ENCODE measurements at regions not wholly inside any gene's neighbourhood (a gene's known extent, or its start where the extent isn't known, plus 50 kb on each side); places are given as distances from the start of the nearest gene placed in this dataset.

- intact Hi-C loops (cut with micrococcal nuclease; ENCODE audit: unreplicated experiment) (loop anchor here (5.0 kb wide), 1 partner anchor 89 kb away; no protein-coding TSS in a partner anchor), in situ Hi-C loops (cut with HindIII; ENCODE audit: low pct_unique_long_range_greater_than_20kb, low sequenced_read_pairs) (no loop called here)
- ATAC-seq (no peak), DNase-seq (ENCODE audit: low read depth, low spot score) (no peak)
- Histone ChIP-seq H3K27me3 (ENCODE audit: control insufficient read depth, insufficient read depth, low read length) (no peaks in the 10 kb centered on the region), H3K4me3 (ENCODE audit: low read depth in 2 of 2, low read length in 2 of 2) (no peak overlapping the region), H3K9me3 (ENCODE audit: control insufficient read depth, insufficient read depth, low read depth, low read length) (no peaks in the 10 kb centered on the region), H3K27ac (ENCODE audit: low read length) (no peak overlapping the region), H3K36me3 (ENCODE audit: control insufficient read depth, insufficient read depth, low read length) (no peaks in the 10 kb centered on the region), H3K4me1 (ENCODE audit: control insufficient read depth, insufficient read depth, low read length) (no peaks in the 10 kb centered on the region)
- ChIA-PET POLR2A (no interaction called here), CTCF (no interaction called here)
- no TSS peak for BruUV-seq (replicated peaks)
- TF ChIP-seq CTCF (IDR thresholded peaks at IDR 0.05) (no peak), TCF7L2 (IDR thresholded peaks at IDR 0.05; ENCODE audit: low read depth, low read length) (no peak)
These were observed 56.0 kb upstream of the LRAT start for GRCh38 chr4:154687840-154688239.

- ATAC-seq, result no peak
- H3K9me3 ChIP-seq (ENCODE audit: control insufficient read depth, insufficient read depth, low read depth, low read length), result no peaks in the 10 kb centered on the region
These were observed 52.6 kb upstream of the LRAT start for GRCh38 chr4:154691229-154691628.

More at GRCh38 chr4:154691229-154691628, 52.6 kb upstream of the LRAT start:
- POLR2A ChIA-PET, result no interaction called here
- Histone ChIP-seq H3K4me1 (ENCODE audit: control insufficient read depth, insufficient read depth, low read length) (no peaks in the 10 kb centered on the region), H3K4me3 (ENCODE audit: low read depth in 2 of 2, low read length in 2 of 2) (no peak overlapping the region), H3K36me3 (ENCODE audit: control insufficient read depth, insufficient read depth, low read length) (no peaks in the 10 kb centered on the region), H3K27me3 (ENCODE audit: control insufficient read depth, insufficient read depth, low read length) (no peaks in the 10 kb centered on the region), H3K27ac (ENCODE audit: low read length) (no peak overlapping the region)
- CTCF ChIA-PET, result no interaction called here
- DNase-seq (ENCODE audit: low read depth, low spot score), result no peak
- in situ Hi-C loops (cut with HindIII; ENCODE audit: low pct_unique_long_range_greater_than_20kb, low sequenced_read_pairs) (no loop called here), intact Hi-C loops (cut with micrococcal nuclease; ENCODE audit: unreplicated experiment) (no loop called here)
- BruUV-seq (replicated peaks), result no TSS peak
- TF ChIP-seq CTCF (IDR thresholded peaks at IDR 0.05) (no peak), POLR2AphosphoS5 (IDR thresholded peaks at IDR 0.05; ENCODE audit: low read depth, low read length) (no peak), TCF7L2 (IDR thresholded peaks at IDR 0.05; ENCODE audit: low read depth, low read length) (no peak), SIN3A (IDR thresholded peaks at IDR 0.05; ENCODE audit: borderline replicate concordance, insufficient read depth, low read depth, low read length) (no peak), REST (IDR thresholded peaks at IDR 0.05; ENCODE audit: insufficient read depth in 1 of 2, low read depth in 2 of 2, low read length in 1 of 2) (no peak)
